ENCODE measurements at regions not wholly inside any gene's neighbourhood (a gene's known extent, or its start where the extent isn't known, plus 50 kb on each side); places are given as distances from the start of the nearest gene placed in this dataset.

DNA sequence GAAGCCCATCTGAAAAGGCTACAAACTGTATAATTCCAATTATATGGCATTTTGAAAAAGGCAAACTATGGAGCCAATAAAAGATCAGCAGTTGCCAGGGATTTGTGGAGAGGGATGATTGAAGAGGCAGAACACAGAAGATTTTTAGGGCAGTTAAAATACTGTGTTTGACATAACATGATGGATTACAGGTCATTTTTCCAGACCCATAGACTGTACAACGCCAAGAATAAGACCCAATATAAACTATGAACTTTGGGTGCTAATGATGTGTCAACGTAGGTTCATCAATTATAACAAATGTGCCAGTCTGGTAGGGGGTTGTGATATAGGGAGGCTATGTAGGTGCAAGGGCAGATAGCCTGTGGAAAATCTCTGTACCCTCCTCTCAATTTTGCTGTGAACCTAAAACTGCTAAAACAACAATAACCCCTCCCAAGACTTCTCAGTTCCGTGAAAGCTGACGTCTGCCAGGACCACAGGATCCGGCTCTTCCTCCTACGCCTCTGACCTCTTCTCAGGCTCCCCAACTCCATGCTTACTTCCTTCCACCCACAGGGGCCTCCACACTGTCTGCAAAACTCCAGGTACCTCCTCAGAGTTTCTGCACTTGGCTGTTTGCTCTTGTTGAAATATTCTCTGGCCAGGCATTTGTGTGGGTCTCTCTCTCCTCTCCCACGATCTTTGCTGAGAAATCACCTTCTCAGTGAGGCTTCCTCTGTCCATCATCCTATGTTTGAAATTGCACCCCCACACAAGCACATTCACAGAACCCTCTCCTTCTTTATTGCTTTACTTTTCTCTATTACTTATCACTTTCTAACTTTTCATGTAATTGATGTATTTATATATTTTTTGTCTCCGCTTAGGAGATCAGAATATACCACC is 131.4 kb downstream of the BBS10 start:
- no peak for DNase-seq (ENCODE audit: low spot score)

DNA sequence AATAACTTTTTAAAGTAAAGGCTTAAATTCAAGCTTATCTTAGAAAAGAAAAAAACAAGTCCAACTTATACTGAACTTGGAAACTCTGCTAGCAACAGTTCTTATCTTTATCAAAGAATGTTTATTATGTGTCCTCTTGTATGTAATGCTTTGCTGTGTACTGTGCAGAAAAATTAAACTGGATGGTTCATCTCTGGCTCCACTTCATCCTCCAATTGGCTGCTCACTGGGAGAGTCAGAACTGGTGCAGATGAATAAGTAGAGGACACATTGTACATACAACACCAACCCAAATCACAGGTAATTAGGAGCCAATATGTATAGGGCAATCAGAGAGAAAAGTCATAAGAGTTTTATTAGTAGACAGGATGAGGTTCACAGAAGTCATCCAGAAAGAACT is 123.6 kb upstream of the NAP1L1 start:
- no peak for DNase-seq (ENCODE audit: low spot score)

DNA sequence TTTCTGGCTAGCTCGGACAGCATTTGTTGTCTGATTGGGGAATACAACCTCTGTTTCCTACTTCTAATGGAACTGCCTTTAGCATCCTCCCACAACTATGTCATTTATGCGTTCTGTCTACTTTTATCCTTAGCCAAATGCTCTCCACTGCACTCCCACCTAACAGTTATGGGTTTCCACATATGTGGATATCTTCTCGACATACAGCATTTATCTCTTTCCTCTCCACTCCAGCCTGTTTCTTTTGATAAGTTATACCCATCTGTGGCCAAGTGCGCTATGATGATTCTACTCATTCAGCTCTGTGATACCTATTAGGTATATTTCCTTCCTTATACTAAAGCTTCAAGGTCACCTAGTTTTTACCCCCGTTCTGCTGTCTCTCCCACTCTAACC is 122.2 kb upstream of the NAP1L1 start:
- no peak for DNase-seq (ENCODE audit: low spot score)

DNA sequence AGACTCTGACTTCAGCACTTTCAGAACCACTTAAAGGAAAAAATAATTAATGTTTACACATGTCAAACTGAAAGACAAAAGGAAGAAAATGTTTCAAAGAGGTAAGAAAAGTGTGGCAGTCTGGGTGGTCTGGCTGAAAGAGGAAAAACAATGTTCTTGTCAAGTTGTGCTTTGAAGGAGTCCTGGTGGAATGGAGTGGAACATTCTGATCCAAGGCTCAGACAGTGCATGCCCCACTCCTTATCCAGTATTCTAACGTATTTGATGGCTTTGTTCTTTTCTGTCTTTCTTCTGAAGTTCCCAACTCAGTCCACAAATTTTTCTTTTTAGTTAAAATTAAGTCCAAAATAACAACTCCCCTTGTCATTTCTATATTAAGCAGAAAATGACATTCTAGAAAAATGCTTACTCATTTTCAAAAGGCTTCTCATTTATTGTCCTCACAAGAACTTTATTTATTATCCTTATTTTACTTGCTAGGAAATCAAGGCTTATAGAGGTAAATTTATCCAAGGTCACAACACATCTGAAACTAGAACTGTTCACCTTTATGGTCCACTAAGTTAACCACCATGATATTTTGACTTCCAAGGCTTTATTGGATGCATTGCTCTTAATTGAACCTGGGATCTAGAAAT is 121.7 kb upstream of the NAP1L1 start:
- DNase-seq (ENCODE audit: low spot score) = no peak

DNA sequence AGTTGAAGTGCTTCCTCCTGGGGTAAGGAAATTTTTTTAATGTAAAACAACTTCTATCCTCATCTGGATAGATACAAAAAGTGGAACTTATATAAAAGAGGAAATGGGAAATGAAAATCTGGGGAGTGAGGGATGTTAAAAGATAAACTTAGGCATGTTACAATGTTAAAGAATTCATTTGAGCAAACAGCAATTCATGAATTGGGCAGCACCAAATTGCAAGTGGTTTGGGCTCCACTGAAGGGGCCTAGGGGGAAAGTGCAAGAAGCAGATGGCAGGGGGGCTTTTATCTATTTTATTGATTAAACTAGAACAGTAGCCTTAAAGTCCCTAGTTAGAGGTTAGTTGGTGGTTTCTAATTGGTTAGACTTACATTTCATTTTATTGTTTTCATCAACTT is 118.1 kb upstream of the NAP1L1 start:
- DNase-seq (ENCODE audit: low spot score) = no peak

DNA sequence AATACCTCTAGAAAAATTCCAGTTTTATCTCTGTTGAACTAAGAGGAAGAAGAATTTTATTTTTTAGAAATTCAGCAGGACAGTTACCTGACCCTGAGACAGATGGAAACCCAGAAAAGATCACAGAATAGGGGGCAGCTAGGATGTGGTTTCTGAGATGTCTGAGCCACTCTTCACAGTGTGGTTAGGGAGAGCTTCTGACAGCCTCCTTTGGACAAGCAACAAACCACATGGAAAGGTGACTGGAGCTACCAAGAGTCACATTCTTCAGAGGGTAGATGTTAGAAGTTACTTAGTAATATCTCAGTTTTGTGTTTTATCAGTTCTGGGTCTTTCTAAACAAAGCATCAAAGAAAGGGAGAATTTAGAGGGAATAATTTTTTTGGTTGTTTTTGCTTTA is 117.3 kb upstream of the NAP1L1 start:
- no peak for DNase-seq (ENCODE audit: low spot score)

DNA sequence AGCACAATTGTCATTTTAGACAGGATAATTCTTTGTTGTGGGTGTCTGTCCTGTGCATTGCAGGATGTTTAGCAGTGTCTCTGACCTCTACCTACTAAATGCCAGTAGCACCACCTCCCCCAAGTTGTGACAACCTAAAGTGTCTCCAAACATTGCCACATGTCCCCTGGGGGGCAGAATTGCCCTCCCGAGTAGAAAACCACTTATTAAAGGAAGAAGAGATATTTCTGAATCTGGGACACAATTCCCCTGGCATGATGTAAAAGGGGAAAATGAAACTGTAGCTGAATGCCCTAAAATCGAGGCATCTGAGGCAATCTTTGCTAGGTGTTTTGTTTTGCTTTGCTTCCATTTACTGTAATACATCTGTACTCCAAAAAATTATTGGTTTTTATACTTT is 116.8 kb upstream of the NAP1L1 start:
- DNase-seq (ENCODE audit: low spot score) = no peak

DNA sequence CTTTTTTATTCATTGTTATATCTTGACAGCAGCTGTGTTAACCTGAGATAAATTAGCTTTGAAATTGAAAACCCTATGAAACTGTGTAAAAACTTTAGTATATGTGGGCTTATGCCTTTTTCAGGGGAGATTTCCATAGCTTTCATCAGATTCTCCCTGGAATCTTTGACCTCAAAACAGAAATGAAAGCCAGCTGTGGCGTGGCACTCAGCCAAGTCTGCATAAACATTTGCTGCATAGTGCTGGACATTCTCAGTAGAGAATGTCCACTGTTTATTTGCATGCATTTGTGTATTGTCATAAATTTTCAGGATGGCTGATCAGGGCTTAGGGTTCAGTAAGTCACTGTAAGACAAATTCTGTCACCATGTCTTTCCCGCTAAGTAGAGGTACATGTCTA is 115.3 kb upstream of the NAP1L1 start:
- no peak for DNase-seq (ENCODE audit: low spot score)

DNA sequence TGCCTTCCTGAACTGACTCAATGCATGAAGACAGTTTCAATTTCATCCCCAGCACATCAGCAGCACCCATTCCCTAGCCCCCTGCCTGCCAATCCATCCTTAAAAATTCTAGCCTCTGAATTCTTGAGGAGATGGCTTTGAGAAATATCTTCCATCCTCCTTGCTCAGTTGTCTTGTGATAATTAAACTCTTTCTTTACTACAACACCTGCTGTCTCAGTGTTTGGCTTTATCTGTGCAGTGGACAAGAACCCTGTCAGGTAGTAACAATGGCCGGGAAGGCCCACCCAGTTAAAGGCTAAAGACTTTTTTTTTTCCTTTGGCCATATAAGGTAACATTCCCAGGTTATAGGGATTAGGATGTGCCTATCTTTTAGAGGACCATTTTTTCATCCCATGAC is 114.4 kb upstream of the NAP1L1 start:
- DNase-seq (ENCODE audit: low spot score) = no peak

DNA sequence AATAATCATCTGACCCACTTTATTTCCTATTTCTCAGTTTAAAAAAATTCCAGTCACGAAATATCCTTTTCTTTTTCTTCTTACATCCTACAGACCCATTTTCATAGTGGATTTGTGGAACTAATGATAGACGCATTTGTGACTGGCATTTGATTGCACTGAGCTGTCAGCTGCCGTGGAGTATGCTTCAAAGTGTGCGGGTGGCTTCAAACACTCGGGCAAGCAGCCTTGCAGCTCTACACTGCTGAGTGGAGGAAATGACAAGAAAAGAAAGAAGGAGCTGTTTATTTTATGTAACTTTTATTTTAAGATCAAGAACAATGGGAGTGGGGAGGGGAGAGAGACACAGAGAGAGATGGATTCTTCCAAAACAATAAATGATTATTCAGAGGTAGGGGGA is 112.8 kb upstream of the NAP1L1 start:
- no peak for DNase-seq (ENCODE audit: low spot score)

DNA sequence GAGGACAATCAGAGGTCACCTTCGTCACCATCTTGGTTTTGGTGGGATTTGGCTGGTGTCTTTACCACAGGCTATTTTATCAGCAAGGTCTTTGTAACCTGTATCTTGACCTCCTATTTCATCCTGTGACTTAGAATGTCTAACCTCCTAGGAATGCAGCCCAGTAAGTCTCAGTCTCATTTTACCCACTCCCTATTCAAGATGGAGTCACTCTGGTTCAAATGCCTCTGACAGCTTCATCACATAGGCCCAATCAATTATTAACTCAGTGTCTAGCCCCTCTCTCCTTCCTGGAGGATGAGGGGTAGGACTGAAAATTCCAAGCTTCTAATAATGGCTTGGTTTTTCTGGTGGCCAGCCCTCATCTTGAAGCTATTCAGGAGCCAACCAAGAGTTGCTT is 111.4 kb upstream of the NAP1L1 start:
- no peak for DNase-seq (ENCODE audit: low spot score)

DNA sequence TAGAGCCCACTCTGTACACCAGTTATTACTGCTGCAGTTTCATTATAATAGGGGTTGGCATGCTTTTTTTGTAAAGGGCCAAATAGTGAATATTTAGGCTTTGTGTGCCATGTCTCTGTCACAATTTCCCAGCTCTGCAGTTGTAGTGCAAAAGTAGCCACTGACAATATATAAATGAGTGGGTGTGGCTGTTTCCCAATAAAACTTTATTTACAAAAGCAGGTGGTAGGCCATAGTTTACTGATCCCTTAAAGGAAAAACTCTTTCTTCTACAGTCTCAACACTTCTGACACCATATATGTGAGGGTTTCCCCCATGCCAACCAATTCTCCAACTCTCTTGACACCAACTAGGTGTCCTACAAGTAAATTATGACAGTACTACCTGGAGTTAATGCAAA is 110.2 kb upstream of the NAP1L1 start:
- no peak for DNase-seq (ENCODE audit: low spot score)

DNA sequence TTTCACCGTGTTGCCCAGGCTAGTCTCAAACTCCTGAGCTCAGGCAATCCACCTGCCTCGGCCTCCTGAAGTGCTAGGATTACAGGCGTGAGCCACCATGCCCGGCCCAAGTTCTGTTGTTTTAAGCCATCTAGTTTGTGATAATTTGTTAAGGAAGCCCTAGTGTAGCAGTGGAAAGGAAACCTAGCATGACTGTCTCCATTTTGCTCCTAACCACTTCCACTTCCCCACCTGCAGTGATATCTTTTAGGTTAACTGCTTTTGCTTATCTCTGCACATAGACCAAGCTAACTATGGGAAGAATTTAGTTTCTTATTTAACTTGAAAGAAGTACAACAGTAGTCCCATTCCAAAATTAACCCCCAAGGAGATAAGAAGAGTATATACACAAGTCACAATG is 109.5 kb upstream of the NAP1L1 start:
- DNase-seq (ENCODE audit: low spot score) = no peak

DNA sequence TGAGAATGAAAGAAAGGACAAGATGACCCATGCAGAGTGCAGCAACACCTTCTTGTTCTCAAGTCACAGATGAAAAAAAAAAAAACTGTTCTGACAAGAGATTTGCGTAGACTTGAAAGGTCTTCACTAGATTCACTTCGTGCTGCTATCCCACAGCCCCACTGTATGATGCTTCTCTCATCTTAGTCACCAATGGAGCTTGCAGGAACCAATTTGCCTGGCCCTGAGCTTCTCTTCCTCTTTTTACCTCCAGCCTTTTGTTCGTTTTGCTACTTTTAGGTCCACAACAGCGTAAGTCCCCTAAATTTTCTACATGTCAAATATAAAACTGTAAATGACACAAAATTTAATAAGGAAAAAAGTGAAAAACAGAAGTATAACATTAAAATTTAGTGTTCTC is 107.9 kb upstream of the NAP1L1 start:
- no peak for DNase-seq (ENCODE audit: low spot score)

DNA sequence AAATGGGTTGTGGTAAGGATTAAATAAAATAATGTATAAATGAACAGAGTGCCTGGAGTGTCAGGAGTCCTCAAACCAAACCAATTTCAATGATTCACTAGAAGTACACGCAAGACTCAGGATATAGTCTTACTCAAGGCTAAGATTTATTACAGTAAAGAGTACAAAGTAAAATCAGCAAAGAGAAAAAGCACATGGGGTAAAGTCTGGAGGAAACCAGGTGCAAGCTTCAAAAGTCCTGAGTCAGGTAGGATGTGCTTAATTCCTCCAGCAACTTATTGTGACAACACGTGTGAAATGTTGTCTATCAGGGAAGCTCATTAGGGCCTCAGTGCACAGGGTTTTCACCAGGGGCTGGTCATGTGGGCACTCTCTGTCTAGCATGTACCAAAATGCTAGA is 105.8 kb upstream of the NAP1L1 start:
- DNase-seq (ENCODE audit: low spot score) = no peak

DNA sequence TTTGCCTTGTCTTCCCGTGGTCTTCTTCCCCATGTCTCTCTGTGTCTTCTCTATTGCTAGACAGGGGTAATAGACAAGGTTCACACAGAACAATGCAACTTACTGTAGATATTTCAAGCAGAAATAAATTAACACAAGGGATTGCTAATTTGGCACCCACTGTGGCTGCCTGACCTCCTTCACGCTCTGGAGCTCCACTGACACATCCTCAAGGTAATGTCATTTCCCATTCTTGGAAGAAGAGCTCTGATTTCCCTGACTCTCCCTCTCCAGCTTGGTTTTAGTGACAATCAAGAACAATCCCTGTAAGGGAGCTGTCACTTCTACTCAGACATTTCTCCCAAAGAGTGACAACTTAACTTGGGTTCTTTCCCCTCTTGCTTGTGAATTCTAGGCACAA is 105.4 kb upstream of the NAP1L1 start:
- no peak for DNase-seq (ENCODE audit: low spot score)

DNA sequence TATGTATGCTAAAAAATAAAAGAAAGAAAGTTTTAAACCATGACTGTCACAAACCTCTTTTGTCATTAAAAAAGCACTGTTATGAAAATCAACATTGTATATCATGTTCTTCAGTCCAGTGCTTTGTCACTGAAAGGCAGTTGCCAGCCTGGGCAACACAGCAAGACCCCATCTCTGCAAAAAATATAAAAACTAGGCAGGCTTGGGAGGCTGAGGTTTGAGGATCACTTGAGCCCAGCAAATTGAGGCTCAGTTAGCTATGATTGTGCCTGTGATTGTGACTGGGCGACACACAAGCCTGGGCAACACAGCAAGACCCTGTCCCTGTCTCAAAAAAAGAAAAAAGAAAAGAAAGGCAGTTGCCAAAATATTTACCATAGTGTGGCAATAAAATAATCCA is 102.7 kb upstream of the NAP1L1 start:
- DNase-seq (ENCODE audit: low spot score) = no peak

DNA sequence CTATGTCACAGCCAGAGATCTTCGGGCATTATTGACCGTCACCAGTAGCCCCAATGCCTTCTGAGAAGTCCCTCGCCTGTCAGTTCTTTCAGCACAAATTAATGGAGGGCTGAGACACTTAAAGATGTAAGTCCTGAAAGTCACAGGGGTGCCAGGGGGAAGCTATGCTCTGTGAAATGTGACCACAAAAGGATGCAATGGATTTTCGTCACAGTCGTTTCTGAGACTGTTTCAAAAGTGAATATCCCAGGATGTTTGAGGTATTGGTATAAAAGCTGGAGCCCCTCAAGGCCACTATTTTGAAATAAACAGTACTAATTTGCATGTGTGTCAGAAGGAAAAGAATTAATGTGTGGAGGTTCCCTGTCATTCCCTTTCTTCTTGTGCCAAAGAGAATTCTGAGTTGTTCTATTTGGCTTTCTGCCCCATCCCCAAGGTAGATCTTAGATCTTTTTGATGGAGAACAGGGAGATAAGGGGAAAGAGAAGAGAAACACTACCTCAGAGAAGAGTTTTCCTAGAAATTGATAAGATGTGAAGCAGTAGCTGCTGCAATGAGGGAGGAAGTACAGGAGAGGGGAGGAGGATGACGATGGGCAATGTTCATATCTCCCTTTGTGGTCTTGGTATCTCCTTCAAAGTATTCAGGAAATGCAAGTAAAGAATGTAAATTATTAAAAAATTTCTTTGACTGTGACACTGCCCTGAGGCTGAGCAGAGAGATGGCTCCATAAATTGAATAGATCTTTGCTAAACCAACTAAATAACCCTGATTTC is 101.8 kb upstream of the NAP1L1 start:
- no peak for DNase-seq (ENCODE audit: low spot score)

DNA sequence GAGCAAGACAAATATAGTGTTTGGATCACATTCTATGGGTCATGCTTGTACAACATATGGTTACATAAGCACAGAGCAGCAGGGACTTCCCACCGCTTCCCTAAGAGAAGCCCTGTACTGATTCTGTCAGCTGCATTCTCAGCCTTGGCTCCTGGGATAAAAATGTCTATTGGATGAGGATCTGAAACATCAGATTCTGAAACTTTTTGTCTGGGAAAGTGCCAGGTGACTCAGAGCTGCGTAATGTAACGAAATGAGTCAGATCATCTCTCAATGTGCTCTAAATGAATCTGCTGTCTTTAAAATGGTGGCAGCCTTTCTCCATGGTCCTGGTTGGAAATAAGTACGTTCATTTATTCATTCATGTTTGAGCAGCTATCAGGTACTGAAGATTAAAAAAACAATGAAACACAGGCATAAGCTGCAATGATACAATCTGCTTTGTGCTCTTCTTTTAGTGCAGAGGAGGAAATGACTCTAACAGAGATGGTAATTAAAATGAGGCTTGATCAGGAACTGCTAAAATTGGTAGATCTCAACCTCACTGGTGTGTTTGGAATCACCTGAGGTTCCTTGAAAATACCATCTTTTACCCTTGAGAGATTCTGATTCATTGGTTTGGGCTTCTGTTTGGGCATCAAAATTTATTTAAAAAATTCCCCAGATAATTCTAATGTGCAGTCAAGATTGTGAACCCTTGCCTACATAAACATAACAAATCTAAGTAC is 99.1 kb upstream of the NAP1L1 start:
- DNase-seq (ENCODE audit: low spot score) = no peak

DNA sequence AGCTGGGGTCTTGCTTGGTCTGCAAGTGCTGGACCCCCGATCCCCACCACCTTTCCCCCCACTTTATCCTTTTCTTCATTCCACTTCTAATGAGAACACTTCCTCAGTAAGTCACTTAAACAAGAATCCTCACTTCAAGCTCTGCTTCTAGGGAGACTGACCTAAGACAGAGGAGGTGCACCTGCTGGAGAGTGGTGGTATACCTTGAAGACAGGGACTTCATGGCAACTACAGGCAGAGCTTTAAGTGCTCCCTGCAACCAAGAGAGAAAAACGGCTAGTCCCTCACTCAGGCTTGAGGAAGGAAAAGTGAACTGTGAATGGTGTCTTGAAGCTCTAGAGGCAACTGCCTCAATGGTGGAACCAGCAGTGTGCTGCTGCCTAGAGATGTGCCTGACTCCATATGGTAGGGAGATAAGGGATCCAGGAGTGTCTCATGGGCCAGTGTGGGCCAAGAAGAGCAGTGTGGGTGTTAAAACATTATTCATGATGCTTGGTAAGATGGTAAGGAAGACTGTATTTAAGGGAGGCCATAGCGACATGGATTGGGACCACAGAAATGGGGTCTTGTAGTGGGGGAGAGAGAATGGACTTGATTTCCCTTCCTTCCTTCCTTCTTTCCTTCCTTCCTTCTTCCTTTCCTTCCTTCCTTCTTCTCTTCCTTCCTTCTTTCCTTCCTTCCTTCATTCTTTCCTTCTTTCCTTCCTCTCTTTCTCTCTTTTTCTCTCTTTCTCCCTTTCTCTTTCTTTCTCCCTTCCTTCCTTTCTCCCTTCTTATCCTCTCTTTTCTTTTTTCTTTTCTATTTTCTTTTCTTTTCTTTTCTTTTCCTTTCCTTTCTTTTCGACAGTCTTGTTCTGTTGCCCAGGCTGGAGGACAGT is 96.2 kb upstream of the NAP1L1 start:
- DNase-seq (ENCODE audit: low spot score) = no peak

DNA sequence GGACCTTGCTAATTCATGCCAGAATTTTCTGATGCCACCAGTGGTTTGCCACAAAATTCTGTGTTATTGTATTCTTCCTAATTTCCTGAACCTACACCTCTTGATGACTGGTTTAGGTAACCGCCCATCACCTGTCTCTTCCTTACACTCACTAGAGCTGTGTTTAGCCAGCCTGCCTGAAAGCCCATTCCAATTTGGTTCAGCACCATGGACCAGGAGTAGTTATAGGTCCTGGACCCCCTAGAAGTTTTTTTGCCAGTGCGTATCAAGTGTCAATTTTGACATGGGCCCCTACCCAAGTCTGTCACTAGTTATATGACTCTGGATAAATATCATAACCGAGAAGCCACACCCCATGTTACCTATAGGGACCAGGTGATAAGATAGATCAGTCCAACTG is 94.0 kb upstream of the NAP1L1 start:
- no peak for DNase-seq (ENCODE audit: low spot score)
